Glutamatergic neuron (in vitro differentiated cells): ENCODE measurements at regions not wholly inside any gene's neighbourhood (a gene's known extent, or its start where the extent isn't known, plus 50 kb on each side); places are given as distances from the start of the nearest gene placed in this dataset.

Experiments
- DNase-seq: peaks from one replicate; pipeline ENCODE4 v3.0.0; 2022
- H3K27ac Mint-ChIP-seq: one replicate; pipeline ENCODE4 v1.8.0; 2020; ENCODE audit warnings: mild to moderate bottlenecking, mixed read lengths, inconsistent platforms; ENCODE audit not compliant: unreplicated experiment
- H3K27me3 Mint-ChIP-seq: one replicate; pipeline ENCODE4 v1.8.0; 2020; ENCODE audit warnings: mild to moderate bottlenecking, moderate library complexity, mixed read lengths, inconsistent platforms; ENCODE audit not compliant: unreplicated experiment
- H3K36me3 Mint-ChIP-seq: one replicate; pipeline ENCODE4 v1.8.0; 2020; ENCODE audit warnings: mild to moderate bottlenecking, mixed read lengths, inconsistent platforms; ENCODE audit not compliant: unreplicated experiment
- H3K4me1 Mint-ChIP-seq: one replicate; pipeline ENCODE4 v1.8.0; 2020; ENCODE audit warnings: mild to moderate bottlenecking, low read depth, mixed read lengths, inconsistent platforms; ENCODE audit not compliant: unreplicated experiment
- H3K4me3 Mint-ChIP-seq: one replicate; pipeline ENCODE4 v1.8.0; 2020; ENCODE audit warnings: mild to moderate bottlenecking, mixed read lengths, inconsistent platforms; ENCODE audit not compliant: unreplicated experiment
- H3K9me3 Mint-ChIP-seq: one replicate; pipeline ENCODE4 v1.8.0; 2020; ENCODE audit warnings: mild to moderate bottlenecking, moderate library complexity, mixed read lengths, inconsistent platforms; ENCODE audit not compliant: unreplicated experiment
- TF ChIP-seq, protein P1 (sequence below): fragments of 200-600 bp; sonication (generic); IDR thresholded peaks from one replicate; pipeline ENCODE4 v1.5.0; 2021; ENCODE audit not compliant: partially characterized antibody, unreplicated experiment

DNA sequence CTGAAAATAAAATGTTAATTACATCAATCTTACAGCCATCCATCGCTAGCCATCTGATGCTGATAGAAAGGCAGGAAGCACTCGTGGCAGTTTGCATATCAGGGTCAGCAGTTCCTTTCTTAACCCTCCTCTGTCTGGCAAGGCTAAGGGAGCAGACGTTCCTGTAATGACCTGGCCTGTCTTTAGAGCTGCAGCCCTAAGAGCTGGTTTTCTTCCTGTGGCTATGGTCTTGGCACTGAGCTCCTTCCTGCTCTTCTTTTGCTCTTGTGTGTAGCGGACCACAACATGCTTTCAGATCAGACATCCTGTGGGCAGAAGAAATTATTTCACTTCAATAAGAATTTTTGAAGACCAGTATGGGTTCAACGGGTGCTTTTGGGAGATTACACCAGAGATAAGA lies 170.4 kb downstream of the DAD1 start:
- Mint-ChIP-seq H3K4me1 (no peaks in the 10 kb centered on the region), H3K27ac (no peak overlapping the region), H3K9me3 (no peaks in the 10 kb centered on the region), H3K27me3 (peaks cover 6% of the 10 kb centered on the region), H3K4me3 (no peak overlapping the region), H3K36me3 (no peaks in the 10 kb centered on the region)
- DNase-seq, result no peak
- TF ChIP-seq, protein P1, sequence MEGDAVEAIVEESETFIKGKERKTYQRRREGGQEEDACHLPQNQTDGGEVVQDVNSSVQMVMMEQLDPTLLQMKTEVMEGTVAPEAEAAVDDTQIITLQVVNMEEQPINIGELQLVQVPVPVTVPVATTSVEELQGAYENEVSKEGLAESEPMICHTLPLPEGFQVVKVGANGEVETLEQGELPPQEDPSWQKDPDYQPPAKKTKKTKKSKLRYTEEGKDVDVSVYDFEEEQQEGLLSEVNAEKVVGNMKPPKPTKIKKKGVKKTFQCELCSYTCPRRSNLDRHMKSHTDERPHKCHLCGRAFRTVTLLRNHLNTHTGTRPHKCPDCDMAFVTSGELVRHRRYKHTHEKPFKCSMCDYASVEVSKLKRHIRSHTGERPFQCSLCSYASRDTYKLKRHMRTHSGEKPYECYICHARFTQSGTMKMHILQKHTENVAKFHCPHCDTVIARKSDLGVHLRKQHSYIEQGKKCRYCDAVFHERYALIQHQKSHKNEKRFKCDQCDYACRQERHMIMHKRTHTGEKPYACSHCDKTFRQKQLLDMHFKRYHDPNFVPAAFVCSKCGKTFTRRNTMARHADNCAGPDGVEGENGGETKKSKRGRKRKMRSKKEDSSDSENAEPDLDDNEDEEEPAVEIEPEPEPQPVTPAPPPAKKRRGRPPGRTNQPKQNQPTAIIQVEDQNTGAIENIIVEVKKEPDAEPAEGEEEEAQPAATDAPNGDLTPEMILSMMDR, result no peak

DNA sequence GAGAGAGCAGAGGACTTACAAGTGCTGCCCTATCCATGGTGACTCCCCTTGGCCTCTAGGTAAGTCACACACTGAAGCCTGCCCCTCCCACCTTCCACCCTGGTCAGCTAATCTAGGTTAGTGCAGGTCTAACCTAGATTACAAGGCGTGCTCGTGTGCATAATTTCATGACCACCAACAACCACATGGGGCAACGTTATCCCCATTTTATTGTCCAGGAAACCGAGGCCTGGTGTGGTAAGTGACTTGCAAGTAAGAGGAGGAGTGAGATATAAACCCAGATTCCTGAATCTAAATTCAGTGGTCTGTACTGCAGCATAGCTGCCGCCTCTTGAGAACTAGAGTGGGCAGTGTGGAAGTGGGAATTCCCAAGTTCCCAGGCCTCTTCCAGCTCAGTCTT lies 171.1 kb downstream of the DAD1 start:
- Mint-ChIP-seq H3K9me3 (no peaks in the 10 kb centered on the region), H3K4me3 (no peak overlapping the region), H3K27ac (no peak overlapping the region), H3K27me3 (peaks cover 5% of the 10 kb centered on the region), H3K36me3 (no peaks in the 10 kb centered on the region), H3K4me1 (no peaks in the 10 kb centered on the region)
- DNase-seq, result no peak
- TF ChIP-seq, protein P1, result no peak

GRCh38 chr14:22416193-22416592 lies 172.8 kb downstream of the DAD1 start:
- TF ChIP-seq, protein P1, result no peak
- H3K9me3 Mint-ChIP-seq, result no peaks in the 10 kb centered on the region
- DNase-seq, result no peak
- no peak overlapping the region for H3K27ac Mint-ChIP-seq
- H3K36me3 Mint-ChIP-seq, result no peaks in the 10 kb centered on the region
- H3K4me1 Mint-ChIP-seq, result peaks cover 3% of the 10 kb centered on the region
- H3K4me3 Mint-ChIP-seq, result no peak overlapping the region
- peaks cover 2% of the 10 kb centered on the region for H3K27me3 Mint-ChIP-seq

GRCh38 chr14:22415605-22415959 lies 173.4 kb downstream of the DAD1 start:
- Mint-ChIP-seq H3K4me1 (peaks cover 3% of the 10 kb centered on the region), H3K27me3 (peaks cover 2% of the 10 kb centered on the region), H3K9me3 (no peaks in the 10 kb centered on the region), H3K27ac (no peak overlapping the region), H3K4me3 (no peak overlapping the region), H3K36me3 (no peaks in the 10 kb centered on the region)
- DNase-seq, result no peak
- TF ChIP-seq, protein P1, result no peak

- TF ChIP-seq, protein P1, result no peak
- Mint-ChIP-seq H3K4me1 (peaks cover 3% of the 10 kb centered on the region), H3K36me3 (no peaks in the 10 kb centered on the region), H3K4me3 (no peak overlapping the region), H3K27me3 (peaks cover 2% of the 10 kb centered on the region), H3K9me3 (no peaks in the 10 kb centered on the region), H3K27ac (no peak overlapping the region)
- no peak for DNase-seq
These were observed 174.0 kb downstream of the DAD1 start for GRCh38 chr14:22414876-22415604.
